ENCODE measurements at regions not wholly inside any gene's neighbourhood (a gene's known extent, or its start where the extent isn't known, plus 50 kb on each side); places are given as distances from the start of the nearest gene placed in this dataset.

DNA sequence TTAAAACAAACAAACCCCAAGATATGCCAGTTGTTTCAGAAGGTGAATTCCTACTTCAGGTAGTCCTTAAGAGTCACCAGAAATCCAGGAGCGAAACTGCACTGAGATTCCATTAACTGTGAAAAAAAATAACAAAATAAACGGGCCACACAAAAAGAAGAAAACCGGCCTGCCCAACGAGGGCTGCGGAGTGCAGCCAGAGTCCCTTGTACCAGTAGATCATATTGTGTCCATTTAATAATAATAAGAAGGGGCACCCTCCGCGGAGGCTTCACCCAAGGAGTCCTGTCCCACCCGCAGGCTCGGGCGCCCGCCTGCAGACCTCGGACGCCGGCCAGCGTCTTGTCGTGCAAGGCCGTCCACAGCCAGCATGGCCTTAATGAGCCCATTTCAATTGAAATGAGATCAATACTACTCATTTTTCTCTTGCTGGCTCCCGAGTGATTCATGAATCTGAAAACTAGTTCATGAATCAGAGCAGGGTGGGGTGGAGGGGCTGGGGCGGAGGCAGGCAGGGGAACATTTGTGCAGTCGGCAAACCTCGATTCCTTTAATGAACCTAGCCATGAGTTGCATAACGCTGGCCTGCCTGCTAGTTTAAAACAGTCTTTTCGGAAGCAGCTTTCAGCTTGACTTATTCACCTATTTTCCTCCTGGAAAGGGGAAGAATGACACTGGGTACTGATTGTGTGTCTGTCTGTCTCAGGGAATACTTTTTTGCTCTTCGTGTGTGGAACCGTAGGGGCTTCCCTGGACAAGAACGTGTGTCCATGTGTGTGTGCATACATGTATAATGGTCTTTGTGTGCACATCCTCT is 113.1 kb upstream of the IRF2BP2 start:
- no peaks in the 10 kb centered on the region for H3K9me3 ChIP-seq (ENCODE audit: low read length)
- no peaks in the 10 kb centered on the region for H3K9me2 ChIP-seq (ENCODE audit: insufficient read depth, low read length)
- H3K4me3 ChIP-seq (ENCODE audit: low read depth, low read length, poor library complexity, severe bottlenecking) = peak overlapping the region; percentile 27
- CTCF ChIA-PET (ENCODE audit: unreplicated experiment) = no interaction called here
- peak overlapping the region; percentile 92 for H2AFZ ChIP-seq (ENCODE audit: low read length)
- TF ChIP-seq EZH2phosphoT487 (IDR thresholded peaks at IDR 0.05; ENCODE audit: borderline replicate concordance, low read depth, low read length) = no peak
- TF ChIP-seq, protein P1, sequence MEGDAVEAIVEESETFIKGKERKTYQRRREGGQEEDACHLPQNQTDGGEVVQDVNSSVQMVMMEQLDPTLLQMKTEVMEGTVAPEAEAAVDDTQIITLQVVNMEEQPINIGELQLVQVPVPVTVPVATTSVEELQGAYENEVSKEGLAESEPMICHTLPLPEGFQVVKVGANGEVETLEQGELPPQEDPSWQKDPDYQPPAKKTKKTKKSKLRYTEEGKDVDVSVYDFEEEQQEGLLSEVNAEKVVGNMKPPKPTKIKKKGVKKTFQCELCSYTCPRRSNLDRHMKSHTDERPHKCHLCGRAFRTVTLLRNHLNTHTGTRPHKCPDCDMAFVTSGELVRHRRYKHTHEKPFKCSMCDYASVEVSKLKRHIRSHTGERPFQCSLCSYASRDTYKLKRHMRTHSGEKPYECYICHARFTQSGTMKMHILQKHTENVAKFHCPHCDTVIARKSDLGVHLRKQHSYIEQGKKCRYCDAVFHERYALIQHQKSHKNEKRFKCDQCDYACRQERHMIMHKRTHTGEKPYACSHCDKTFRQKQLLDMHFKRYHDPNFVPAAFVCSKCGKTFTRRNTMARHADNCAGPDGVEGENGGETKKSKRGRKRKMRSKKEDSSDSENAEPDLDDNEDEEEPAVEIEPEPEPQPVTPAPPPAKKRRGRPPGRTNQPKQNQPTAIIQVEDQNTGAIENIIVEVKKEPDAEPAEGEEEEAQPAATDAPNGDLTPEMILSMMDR (conservative IDR thresholded peaks at IDR 0.05; ENCODE audit: low read length) = no peak
- H3K4me1 ChIP-seq (ENCODE audit: insufficient read depth, low read length, poor library complexity, severe bottlenecking) = peaks cover 50% of the 10 kb centered on the region
- no peaks in the 10 kb centered on the region for H3K79me2 ChIP-seq (ENCODE audit: insufficient read depth, low read depth, low read length)
- H3K4me2 ChIP-seq (ENCODE audit: low read length) = peak overlapping the region; percentile 68
- intact Hi-C loops (cut with micrococcal nuclease; ENCODE audit: unreplicated experiment) = loop anchor here (5.0 kb wide), 1 partner anchor 359 kb away; no protein-coding TSS in a partner anchor
- no peaks in the 10 kb centered on the region for H3K36me3 ChIP-seq (ENCODE audit: insufficient read depth, low read length)
- POLR2A ChIA-PET = interaction anchor here (0.6 to 3.2 kb wide), 12 partner anchors 8 to 354 kb away, joined by 3 to 39 read pairs (median 5); no protein-coding TSS in a partner anchor
- DNase-seq (ENCODE audit: low spot score) = peak; percentile 10
- no peaks in the 10 kb centered on the region for H4K20me1 ChIP-seq (ENCODE audit: insufficient read depth, low read length)
- H3K27ac ChIP-seq (ENCODE audit: low read depth, low read length, poor library complexity, severe bottlenecking) = peak overlapping the region; percentile 65
- BruUV-seq (replicated peaks) = no TSS peak

DNA sequence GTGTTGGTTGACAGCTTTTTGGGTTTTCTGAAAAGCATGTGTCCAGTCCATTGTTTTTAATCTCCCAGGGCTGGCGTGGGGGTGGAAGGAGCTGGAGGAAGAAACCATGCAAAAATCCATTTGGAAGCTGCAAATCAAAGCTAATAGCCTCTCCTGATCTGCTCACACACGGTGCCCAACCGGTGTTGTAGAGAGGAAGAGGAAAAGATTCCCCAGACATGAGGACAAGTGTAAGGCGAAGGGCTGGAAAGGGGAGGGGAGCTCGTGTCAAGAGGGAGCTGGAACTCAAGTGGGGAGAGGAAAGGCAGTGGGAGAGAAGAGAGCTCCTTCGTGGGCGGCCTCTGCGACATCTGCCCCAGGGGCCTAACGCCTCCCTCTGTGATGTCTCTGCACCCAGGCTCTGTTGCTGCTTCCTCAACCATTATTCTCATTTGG is 112.3 kb upstream of the IRF2BP2 start:
- DNase-seq (ENCODE audit: low spot score) = no peak
- intact Hi-C loops (cut with micrococcal nuclease; ENCODE audit: unreplicated experiment) = loop anchor here (5.0 kb wide), 1 partner anchor 360 kb away; no protein-coding TSS in a partner anchor
- H3K79me2 ChIP-seq (ENCODE audit: insufficient read depth, low read depth, low read length) = no peaks in the 10 kb centered on the region
- no peaks in the 10 kb centered on the region for H3K9me2 ChIP-seq (ENCODE audit: insufficient read depth, low read length)
- H3K4me3 ChIP-seq (ENCODE audit: low read depth, low read length, poor library complexity, severe bottlenecking) = no peak overlapping the region
- H4K20me1 ChIP-seq (ENCODE audit: insufficient read depth, low read length) = no peaks in the 10 kb centered on the region
- H3K4me1 ChIP-seq (ENCODE audit: insufficient read depth, low read length, poor library complexity, severe bottlenecking) = peaks cover 42% of the 10 kb centered on the region
- ChIA-PET POLR2A (interaction anchor here (0.6 to 3.2 kb wide), 5 partner anchors 10 to 233 kb away, joined by 3 to 39 read pairs (median 3); no protein-coding TSS in a partner anchor), CTCF (ENCODE audit: unreplicated experiment) (no interaction called here)
- H3K36me3 ChIP-seq (ENCODE audit: insufficient read depth, low read length) = no peaks in the 10 kb centered on the region
- TF ChIP-seq, protein P1 (conservative IDR thresholded peaks at IDR 0.05; ENCODE audit: low read length) = no peak
- TF ChIP-seq EZH2phosphoT487 (IDR thresholded peaks at IDR 0.05; ENCODE audit: borderline replicate concordance, low read depth, low read length) = no peak
- no peaks in the 10 kb centered on the region for H3K9me3 ChIP-seq (ENCODE audit: low read length)
- H2AFZ ChIP-seq (ENCODE audit: low read length) = no peak overlapping the region
- H3K4me2 ChIP-seq (ENCODE audit: low read length) = no peak overlapping the region
- no peak overlapping the region for H3K27ac ChIP-seq (ENCODE audit: low read depth, low read length, poor library complexity, severe bottlenecking)
- BruUV-seq (replicated peaks) = no TSS peak

All from OCI-LY7 (cell line).